Keratinocyte (primary cell): ENCODE measurements at regions not wholly inside any gene's neighbourhood (a gene's known extent, or its start where the extent isn't known, plus 50 kb on each side); places are given as distances from the start of the nearest gene placed in this dataset.

ENCODE experiments used
- DNase-seq: peaks from one replicate; pipeline ENCODE4 v3.0.0-alpha.2; 2011; ENCODE audit warnings: low read depth, missing footprints, low spot score
- FAIRE-seq: peaks from 2 replicates; lab custom pipeline; 2011; peaks lifted over from hg19 to GRCh38; lab: Jason Lieb, UNC
- H2AFZ ChIP-seq: 2 replicates; pipeline ENCODE4 v1.6.0; 2012; ENCODE audit warnings: low read length, control low read depth, inconsistent platforms; ENCODE audit not compliant: control insufficient read depth
- H3K27ac ChIP-seq: 2 replicates; pipeline ENCODE4 v1.5.1; 2011; ENCODE audit warnings: low read length; ENCODE audit not compliant: control insufficient read depth, insufficient read depth
- H3K27me3 ChIP-seq: 3 replicates; pipeline ENCODE4 v1.6.0; 2011; ENCODE audit warnings: low read length; ENCODE audit not compliant: control insufficient read depth, insufficient read depth; ENCODE audit errors: extremely low read depth
- H3K36me3 ChIP-seq, 2 experiments: 2 replicates in 1 of 2; 3 replicates in 1 of 2; pipeline ENCODE4 v1.5.1; 2011; ENCODE audit warnings: low read length in 2 of 2, mild to moderate bottlenecking in 1 of 2; ENCODE audit not compliant: control insufficient read depth in 2 of 2, insufficient read depth in 2 of 2; ENCODE audit errors: extremely low read depth in 1 of 2
- H3K4me1 ChIP-seq: 3 replicates; pipeline ENCODE4 v1.5.1; 2011; ENCODE audit warnings: low read length; ENCODE audit not compliant: control insufficient read depth, insufficient read depth; ENCODE audit errors: extremely low read depth
- H3K4me2 ChIP-seq: 3 replicates; pipeline ENCODE4 v1.6.0; 2011; ENCODE audit warnings: low read depth, low read length; ENCODE audit not compliant: control insufficient read depth, insufficient read depth; ENCODE audit errors: extremely low read depth
- H3K4me3 ChIP-seq, 3 experiments: fragments of 200-600 bp in 1 of 3; sonication (generic) in 1 of 3; 2 replicates in 2 of 3; 3 replicates in 1 of 3; pipeline ENCODE4 v1.5.1; 2011 to 2016; ENCODE audit warnings: low read length in 3 of 3, mild to moderate bottlenecking in 3 of 3, control low read depth in 2 of 3, inconsistent platforms in 1 of 3, low read depth in 1 of 3, mixed read lengths in 1 of 3, mixed run types in 1 of 3, moderate library complexity in 1 of 3; ENCODE audit not compliant: control insufficient read depth in 2 of 3, insufficient read depth in 2 of 3; ENCODE audit errors: extremely low read depth in 1 of 3
- H3K79me2 ChIP-seq: 2 replicates; pipeline ENCODE4 v1.6.0; 2012; ENCODE audit warnings: low read length; ENCODE audit not compliant: control insufficient read depth, insufficient read depth
- H3K9ac ChIP-seq: 3 replicates; pipeline ENCODE4 v1.6.0; 2011; ENCODE audit warnings: low read length; ENCODE audit not compliant: control insufficient read depth, insufficient read depth; ENCODE audit errors: extremely low read depth
- H3K9me1 ChIP-seq: 3 replicates; pipeline ENCODE4 v1.6.0; 2011; ENCODE audit warnings: low read length; ENCODE audit not compliant: control insufficient read depth, insufficient read depth; ENCODE audit errors: extremely low read depth
- H3K9me3 ChIP-seq: 2 replicates; pipeline ENCODE4 v1.5.1; 2012; ENCODE audit warnings: low read depth, low read length; ENCODE audit not compliant: control insufficient read depth
- H4K20me1 ChIP-seq: 3 replicates; pipeline ENCODE4 v1.6.0; 2011; ENCODE audit warnings: low read length; ENCODE audit not compliant: control insufficient read depth, insufficient read depth; ENCODE audit errors: extremely low read depth
- EZH2 ChIP-seq: IDR thresholded peaks from one replicate; pipeline ENCODE4 v1.6.1; 2012; ENCODE audit warnings: inconsistent platforms, mild to moderate bottlenecking, low read length, moderate library complexity
- dilution Hi-C: fragments of 300-500 bp; cut with MboI; formaldehyde crosslinking; loops from one replicate; pipeline ENCODE4 v1.7.0; 2020; ENCODE audit warnings: low sequenced_read_pairs; ENCODE audit not compliant: extremely low pct_ligation_motif_present
- TF ChIP-seq, protein P1 (sequence below), 3 experiments: IDR thresholded peaks in 1 of 3; conservative IDR thresholded peaks in 1 of 3; optimal IDR thresholded peaks in 1 of 3; 2 replicates in 2 of 3; 3 replicates in 1 of 3; pipeline versions ENCODE3 to v1.5.1; 2011; ENCODE audit warnings: low read length in 3 of 3, mild to moderate bottlenecking in 3 of 3, moderate library complexity in 2 of 3, control low read depth in 1 of 3, inconsistent platforms in 1 of 3; ENCODE audit not compliant: insufficient read depth in 2 of 3; ENCODE audit errors: extremely low read depth in 1 of 3

DNA sequence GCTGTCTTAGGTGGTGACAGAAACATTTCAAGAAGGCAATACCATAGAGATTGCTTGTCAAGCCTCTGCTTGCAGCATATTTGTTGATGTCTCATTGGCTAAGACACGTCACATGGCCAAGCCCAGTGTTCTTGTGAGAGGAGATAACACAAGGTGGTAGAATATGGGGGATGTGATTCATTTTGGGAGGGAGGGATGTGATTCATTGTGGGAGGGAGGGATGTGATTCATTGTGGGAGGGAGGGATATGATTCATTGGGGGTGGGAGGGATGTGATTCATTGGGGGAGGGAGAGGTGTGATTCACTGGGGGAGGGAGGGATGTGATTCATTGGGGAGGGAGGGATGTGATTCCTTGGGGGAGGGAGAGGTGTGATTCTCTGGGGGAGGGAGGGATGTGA is 470.5 kb upstream of the SALL1 start:
- Histone ChIP-seq H3K9ac (no peak overlapping the region), H2AFZ (no peak overlapping the region), H4K20me1 (no peaks in the 10 kb centered on the region), H3K4me3 (no peak overlapping the region), H3K36me3 (no peaks in the 10 kb centered on the region), H3K4me1 (no peaks in the 10 kb centered on the region), H3K27ac (no peak overlapping the region), H3K4me2 (no peak overlapping the region), H3K9me1 (no peaks in the 10 kb centered on the region), H3K27me3 (no peaks in the 10 kb centered on the region), H3K79me2 (no peaks in the 10 kb centered on the region), H3K9me3 (peaks cover 7% of the 10 kb centered on the region)
- DNase-seq, result peak; percentile 30
- FAIRE-seq, result no peak
- no peak for TF ChIP-seq EZH2
- TF ChIP-seq, protein P1, sequence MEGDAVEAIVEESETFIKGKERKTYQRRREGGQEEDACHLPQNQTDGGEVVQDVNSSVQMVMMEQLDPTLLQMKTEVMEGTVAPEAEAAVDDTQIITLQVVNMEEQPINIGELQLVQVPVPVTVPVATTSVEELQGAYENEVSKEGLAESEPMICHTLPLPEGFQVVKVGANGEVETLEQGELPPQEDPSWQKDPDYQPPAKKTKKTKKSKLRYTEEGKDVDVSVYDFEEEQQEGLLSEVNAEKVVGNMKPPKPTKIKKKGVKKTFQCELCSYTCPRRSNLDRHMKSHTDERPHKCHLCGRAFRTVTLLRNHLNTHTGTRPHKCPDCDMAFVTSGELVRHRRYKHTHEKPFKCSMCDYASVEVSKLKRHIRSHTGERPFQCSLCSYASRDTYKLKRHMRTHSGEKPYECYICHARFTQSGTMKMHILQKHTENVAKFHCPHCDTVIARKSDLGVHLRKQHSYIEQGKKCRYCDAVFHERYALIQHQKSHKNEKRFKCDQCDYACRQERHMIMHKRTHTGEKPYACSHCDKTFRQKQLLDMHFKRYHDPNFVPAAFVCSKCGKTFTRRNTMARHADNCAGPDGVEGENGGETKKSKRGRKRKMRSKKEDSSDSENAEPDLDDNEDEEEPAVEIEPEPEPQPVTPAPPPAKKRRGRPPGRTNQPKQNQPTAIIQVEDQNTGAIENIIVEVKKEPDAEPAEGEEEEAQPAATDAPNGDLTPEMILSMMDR (optimal IDR thresholded peaks at IDR 0.05 in 1 of 3, IDR thresholded peaks at IDR 0.05 in 1 of 3, conservative IDR thresholded peaks at IDR 0.05 in 1 of 3; ENCODE audit: extremely low read depth in 1 of 3, insufficient read depth in 2 of 3, low read length in 3 of 3), result no peak
- dilution Hi-C loops, result no loop called here

GRCh38 chr16:51615141-51615540 is 464.1 kb upstream of the SALL1 start:
- H3K9ac ChIP-seq, result no peak overlapping the region
- no peak overlapping the region for H2AFZ ChIP-seq
- no peaks in the 10 kb centered on the region for H3K36me3 ChIP-seq
- DNase-seq (no peak), FAIRE-seq (no peak)
- H3K4me2 ChIP-seq, result no peak overlapping the region
- no peaks in the 10 kb centered on the region for H3K79me2 ChIP-seq
- H3K27me3 ChIP-seq, result no peaks in the 10 kb centered on the region
- no peaks in the 10 kb centered on the region for H3K9me1 ChIP-seq
- no peak overlapping the region for H3K27ac ChIP-seq
- H4K20me1 ChIP-seq, result no peaks in the 10 kb centered on the region
- no peak for TF ChIP-seq EZH2
- TF ChIP-seq, protein P1 (optimal IDR thresholded peaks at IDR 0.05 in 1 of 3, IDR thresholded peaks at IDR 0.05 in 1 of 3, conservative IDR thresholded peaks at IDR 0.05 in 1 of 3; ENCODE audit: extremely low read depth in 1 of 3, insufficient read depth in 2 of 3, low read length in 3 of 3), result no peak
- H3K9me3 ChIP-seq, result no peaks in the 10 kb centered on the region
- dilution Hi-C loops, result no loop called here
- no peak overlapping the region for H3K4me3 ChIP-seq
- no peaks in the 10 kb centered on the region for H3K4me1 ChIP-seq
